HUES64 (cell line): ENCODE measurements at regions not wholly inside any gene's neighbourhood (a gene's known extent, or its start where the extent isn't known, plus 50 kb on each side); places are given as distances from the start of the nearest gene placed in this dataset.
"Not testable (repeated sequence)": the region's sequence is repeated elsewhere in the genome, so short reads cannot be mapped to it uniquely, and the experiment has no call there.

ENCODE experiments used
- H3K27ac ChIP-seq: 2 replicates; pipeline ENCODE4 v1.7.0; 2013; ENCODE audit warnings: low read depth, low read length, inconsistent platforms
- H3K27me3 ChIP-seq: 2 replicates; pipeline ENCODE4 v1.6.1; 2013; ENCODE audit warnings: mild to moderate bottlenecking, low read length; ENCODE audit not compliant: insufficient read depth
- H3K36me3 ChIP-seq: 2 replicates; pipeline ENCODE4 v1.6.1; 2013; ENCODE audit warnings: mild to moderate bottlenecking, low read length; ENCODE audit not compliant: insufficient read depth
- H3K4me1 ChIP-seq: 2 replicates; pipeline ENCODE4 v1.6.1; 2013; ENCODE audit warnings: mild to moderate bottlenecking, low read length, moderate library complexity; ENCODE audit not compliant: insufficient read depth
- H3K4me3 ChIP-seq: 2 replicates; pipeline ENCODE4 v1.5.1; 2013; ENCODE audit warnings: mild to moderate bottlenecking, low read length, moderate library complexity
- H3K9ac ChIP-seq: 2 replicates; pipeline ENCODE4 v1.6.1; 2013; ENCODE audit warnings: mild to moderate bottlenecking, low read depth, low read length
- H3K9me3 ChIP-seq: 2 replicates; pipeline ENCODE4 v1.6.1; 2013; ENCODE audit warnings: low read depth, low read length; ENCODE audit not compliant: insufficient read depth
- WGBS: fragments of 150-250, 120-280 bp; methylation state at CpG from one replicate; pipeline ENCODE4 v1.1.7; 2013; ENCODE audit warnings: missing lambda C conversion rate; 5-methylcytosine and 5-hydroxymethylcytosine counted together

- H3K9ac ChIP-seq: no peak overlapping the region
- H3K36me3 ChIP-seq: no peaks in the 10 kb centered on the region
- no peak overlapping the region for H3K27ac ChIP-seq
- H3K27me3 ChIP-seq: no peaks in the 10 kb centered on the region
- H3K9me3 ChIP-seq: no peaks in the 10 kb centered on the region
- WGBS: 93% methylated on average over 11 of the region's 11 CpGs
- no peaks in the 10 kb centered on the region for H3K4me1 ChIP-seq
- no peak overlapping the region for H3K4me3 ChIP-seq
Measured at GRCh38 chr2:88866756-88867155, 175.3 kb downstream of the RPIA start.

DNA sequence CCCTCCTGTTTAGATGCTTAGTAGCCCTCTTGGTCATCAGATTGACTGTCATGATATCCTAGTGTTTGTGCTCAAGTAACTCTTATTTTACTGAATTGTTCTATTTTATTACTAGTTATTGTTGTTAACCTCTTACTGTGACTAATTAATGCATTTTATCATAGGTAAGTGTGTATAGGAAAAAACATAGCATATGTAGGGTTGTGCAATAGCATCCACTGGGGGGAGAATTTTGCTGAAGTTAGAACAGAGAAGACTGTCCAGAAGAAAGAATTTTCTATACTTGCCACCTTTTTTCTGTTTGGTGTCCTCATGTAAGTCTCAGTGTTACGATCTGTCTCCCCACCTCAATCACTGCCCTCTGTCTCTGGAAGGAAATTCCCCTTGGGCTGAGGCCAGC is 177.4 kb downstream of the RPIA start:
- 84% methylated on average over 1 of the region's 1 CpG for WGBS

DNA sequence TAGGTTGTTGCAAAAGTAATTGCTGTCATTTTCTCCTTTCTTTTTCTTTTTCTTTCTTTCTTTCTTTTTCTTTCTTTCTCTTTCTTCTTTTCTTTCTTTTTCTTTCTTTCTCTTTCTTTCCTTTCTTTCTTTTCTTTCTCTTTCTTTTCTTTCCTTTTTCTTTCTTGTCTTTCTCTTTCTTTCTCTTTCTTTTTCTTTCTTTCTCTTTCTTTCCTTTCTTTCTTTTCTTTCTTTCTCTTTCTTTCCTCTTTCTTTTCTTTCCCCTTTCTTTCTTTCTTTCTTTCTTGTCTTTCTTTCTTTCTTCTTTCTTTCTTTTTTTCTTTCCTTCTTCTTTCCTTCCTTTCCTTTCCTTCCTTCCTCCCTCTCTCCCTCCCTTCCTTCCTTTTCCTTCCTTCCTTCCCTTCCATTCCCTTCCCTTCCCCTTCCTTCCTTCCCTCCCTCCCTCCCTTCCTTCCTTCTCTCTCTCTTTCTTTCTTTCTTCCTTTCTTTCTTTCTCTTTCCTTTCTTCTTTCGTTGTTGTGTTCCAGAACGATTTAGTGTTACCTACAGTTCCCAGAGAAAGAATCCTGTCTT is 178.9 kb downstream of the RPIA start:
- H3K9me3 ChIP-seq: no peaks in the 10 kb centered on the region
- H3K27ac ChIP-seq: no peak overlapping the region
- H3K4me1 ChIP-seq: peaks cover 2% of the 10 kb centered on the region; the same call in 1 of the 2 replicates
- no peak overlapping the region for H3K9ac ChIP-seq
- no peaks in the 10 kb centered on the region for H3K27me3 ChIP-seq
- H3K36me3 ChIP-seq: no peaks in the 10 kb centered on the region
- WGBS: 77% methylated on average over 2 of the region's 2 CpGs
- H3K4me3 ChIP-seq: no peak overlapping the region

More for the DNA sequence above, 177.4 kb downstream of the RPIA start:
- Histone ChIP-seq H3K27me3 (no peaks in the 10 kb centered on the region), H3K4me1 (no peaks in the 10 kb centered on the region), H3K9ac (no peak overlapping the region), H3K36me3 (no peaks in the 10 kb centered on the region), H3K4me3 (no peak overlapping the region), H3K27ac (no peak overlapping the region), H3K9me3 (no peaks in the 10 kb centered on the region)

- 87% methylated on average over 5 of the region's 5 CpGs for WGBS
- Histone ChIP-seq H3K4me1 (peaks cover 6% of the 10 kb centered on the region; the same call in 1 of the 2 replicates), H3K9me3 (no peaks in the 10 kb centered on the region), H3K4me3 (no peak overlapping the region), H3K9ac (no peak overlapping the region), H3K27ac (no peak overlapping the region), H3K36me3 (no peaks in the 10 kb centered on the region), H3K27me3 (no peaks in the 10 kb centered on the region)
Measured at GRCh38 chr2:88871336-88871735, 179.9 kb downstream of the RPIA start.

- no peaks in the 10 kb centered on the region for H3K27me3 ChIP-seq
Measured at GRCh38 chr2:88873620-88874019, 182.1 kb downstream of the RPIA start.

GRCh38 chr2:88874063-88874657 is 182.7 kb downstream of the RPIA start:
- Histone ChIP-seq H3K9me3 (no peaks in the 10 kb centered on the region), H3K27me3 (no peaks in the 10 kb centered on the region), H3K36me3 (no peaks in the 10 kb centered on the region), H3K4me1 (peaks cover 6% of the 10 kb centered on the region; the same call in 1 of the 2 replicates), H3K9ac (no peak overlapping the region), H3K27ac (no peak overlapping the region), H3K4me3 (no peak overlapping the region)
- WGBS: 45% methylated on average over 4 of the region's 4 CpGs

More at GRCh38 chr2:88873620-88874019, 182.1 kb downstream of the RPIA start:
- no peaks in the 10 kb centered on the region for H3K9me3 ChIP-seq
- H3K4me3 ChIP-seq: no peak overlapping the region
- H3K4me1 ChIP-seq: peaks cover 6% of the 10 kb centered on the region; the same call in 1 of the 2 replicates
- H3K36me3 ChIP-seq: no peaks in the 10 kb centered on the region
- H3K27ac ChIP-seq: no peak overlapping the region
- no peak overlapping the region for H3K9ac ChIP-seq

GRCh38 chr2:88875736-88876135 is 184.3 kb downstream of the RPIA start:
- peaks cover 6% of the 10 kb centered on the region; the same call in 1 of the 2 replicates for H3K4me1 ChIP-seq
- H3K4me3 ChIP-seq: no peak overlapping the region
- 47% methylated on average over 2 of the region's 3 CpGs for WGBS
- H3K27ac ChIP-seq: no peak overlapping the region
- H3K9ac ChIP-seq: no peak overlapping the region
- H3K27me3 ChIP-seq: no peaks in the 10 kb centered on the region
- H3K9me3 ChIP-seq: no peaks in the 10 kb centered on the region
- H3K36me3 ChIP-seq: no peaks in the 10 kb centered on the region

DNA sequence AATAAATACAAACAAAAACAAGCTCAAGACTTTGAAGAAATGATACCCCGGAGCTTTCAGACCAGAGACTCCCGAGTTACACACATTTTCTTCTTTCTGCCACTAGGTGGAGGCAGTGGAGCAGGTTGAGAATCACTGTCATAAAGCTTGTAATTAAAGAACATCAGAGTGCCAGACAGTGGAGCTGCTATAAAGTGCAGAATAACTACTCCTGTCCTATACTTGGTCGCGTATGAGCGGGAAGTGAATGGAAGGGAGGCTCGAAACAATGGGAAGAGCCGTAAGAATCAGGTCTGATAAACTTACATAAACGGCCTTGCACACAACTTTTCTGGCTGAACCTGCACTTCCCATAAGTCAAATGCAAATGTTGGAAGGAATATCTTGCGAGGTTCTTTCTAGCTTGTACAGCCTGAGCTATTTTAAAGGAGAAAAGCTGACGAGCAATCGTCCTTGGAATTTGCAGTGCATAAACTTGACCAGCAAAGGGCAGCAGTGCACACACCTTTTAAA is 189.0 kb downstream of the RPIA start:
- Histone ChIP-seq H3K36me3 (no peaks in the 10 kb centered on the region), H3K27ac (no peak overlapping the region), H3K9ac (no peak overlapping the region), H3K27me3 (no peaks in the 10 kb centered on the region), H3K4me1 (peaks cover 2% of the 10 kb centered on the region; the same call in 1 of the 2 replicates), H3K4me3 (no peak overlapping the region), H3K9me3 (no peaks in the 10 kb centered on the region)
- 57% methylated on average over 11 of the region's 11 CpGs for whole genome bisulfite sequencing

GRCh38 chr2:88885275-88885674 is 193.8 kb downstream of the RPIA start:
- no peaks in the 10 kb centered on the region for H3K36me3 ChIP-seq
- no peak overlapping the region for H3K9ac ChIP-seq
- no peaks in the 10 kb centered on the region for H3K9me3 ChIP-seq
- H3K4me3 ChIP-seq: no peak overlapping the region
- H3K27me3 ChIP-seq: no peaks in the 10 kb centered on the region
- no peak overlapping the region for H3K27ac ChIP-seq
- WGBS: 89% methylated on average over 3 of the region's 3 CpGs
- no peaks in the 10 kb centered on the region for H3K4me1 ChIP-seq

DNA sequence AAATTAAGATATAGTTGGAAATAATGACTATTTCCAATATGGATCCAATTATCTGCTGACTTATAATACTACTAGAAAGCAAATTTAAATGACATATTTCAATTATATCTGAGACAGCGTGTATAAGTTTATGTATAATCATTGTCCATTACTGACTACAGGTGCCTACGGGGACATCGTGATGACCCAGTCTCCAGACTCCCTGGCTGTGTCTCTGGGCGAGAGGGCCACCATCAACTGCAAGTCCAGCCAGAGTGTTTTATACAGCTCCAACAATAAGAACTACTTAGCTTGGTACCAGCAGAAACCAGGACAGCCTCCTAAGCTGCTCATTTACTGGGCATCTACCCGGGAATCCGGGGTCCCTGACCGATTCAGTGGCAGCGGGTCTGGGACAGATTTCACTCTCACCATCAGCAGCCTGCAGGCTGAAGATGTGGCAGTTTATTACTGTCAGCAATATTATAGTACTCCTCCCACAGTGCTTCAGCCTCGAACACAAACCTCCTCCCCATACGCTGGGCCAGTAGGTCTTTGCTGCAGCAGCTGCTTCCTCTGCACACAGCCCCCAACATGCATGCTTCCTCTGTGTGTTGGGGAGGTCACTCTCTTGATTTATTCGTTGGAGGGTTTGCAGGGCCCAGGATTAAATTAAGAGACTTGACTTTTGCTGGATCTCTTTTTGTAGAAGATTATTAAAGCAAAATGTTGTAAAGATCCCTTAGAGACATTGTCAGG is 194.4 kb downstream of the RPIA start:
- WGBS: 91% methylated on average over 11 of the region's 11 CpGs

GRCh38 chr2:88887466-88887865 is 196.0 kb downstream of the RPIA start:
- 91% methylated on average over 3 of the region's 5 CpGs for WGBS
- not testable (repeated sequence) for H3K36me3 ChIP-seq, H3K27me3 ChIP-seq, H3K27ac ChIP-seq, H3K4me3 ChIP-seq, H3K9me3 ChIP-seq, H3K4me1 ChIP-seq, H3K9ac ChIP-seq

More for the DNA sequence above, 194.4 kb downstream of the RPIA start:
- no peak overlapping the region for H3K27ac ChIP-seq
- no peaks in the 10 kb centered on the region for H3K27me3 ChIP-seq
- H3K36me3 ChIP-seq: no peaks in the 10 kb centered on the region
- H3K4me1 ChIP-seq: no peaks in the 10 kb centered on the region
- H3K4me3 ChIP-seq: no peak overlapping the region
- H3K9ac ChIP-seq: no peak overlapping the region
- H3K9me3 ChIP-seq: no peaks in the 10 kb centered on the region
